Progenitor cell of endocrine pancreas (in vitro differentiated cells): ENCODE measurements at regions not wholly inside any gene's neighbourhood (a gene's known extent, or its start where the extent isn't known, plus 50 kb on each side); places are given as distances from the start of the nearest gene placed in this dataset.

Experiments used
- DNase-seq: peaks from one replicate; pipeline ENCODE4 v3.0.0; 2021; ENCODE audit warnings: low spot score; ENCODE audit not compliant: unreplicated experiment
- H3K27ac Mint-ChIP-seq: 2 replicates; pipeline ENCODE4 v1.8.0; 2021; ENCODE audit warnings: mild to moderate bottlenecking, moderate library complexity, mixed read lengths
- H3K27me3 Mint-ChIP-seq: 2 replicates; pipeline ENCODE4 v1.8.0; 2021; ENCODE audit warnings: mixed read lengths
- H3K36me3 Mint-ChIP-seq: 2 replicates; pipeline ENCODE4 v1.8.0; 2022; ENCODE audit warnings: mixed read lengths; ENCODE audit not compliant: insufficient read depth
- H3K4me1 Mint-ChIP-seq: 2 replicates; pipeline ENCODE4 v1.8.0; 2021; ENCODE audit warnings: low read depth, mixed read lengths
- H3K4me3 Mint-ChIP-seq: 2 replicates; pipeline ENCODE4 v1.8.0; 2021; ENCODE audit warnings: low read depth, mild to moderate bottlenecking, moderate library complexity, mixed read lengths
- H3K9me3 Mint-ChIP-seq: 2 replicates; pipeline ENCODE4 v1.8.0; 2021; ENCODE audit warnings: low read depth, mixed read lengths
- CTCF ChIP-seq: fragments of 200-600 bp; sonication (generic); IDR thresholded peaks from one replicate; pipeline ENCODE4 v1.5.0; 2021; ENCODE audit warnings: antibody characterized with exemption, mild to moderate bottlenecking; ENCODE audit not compliant: unreplicated experiment

- peaks cover 12% of the 10 kb centered on the region for H3K4me1 Mint-ChIP-seq
- no peak for TF ChIP-seq CTCF
- H3K4me3 Mint-ChIP-seq = no peak overlapping the region
- DNase-seq = no peak
- no peak overlapping the region for H3K27ac Mint-ChIP-seq
- no peaks in the 10 kb centered on the region for H3K27me3 Mint-ChIP-seq
- H3K36me3 Mint-ChIP-seq = no peaks in the 10 kb centered on the region
- peaks cover 3% of the 10 kb centered on the region for H3K9me3 Mint-ChIP-seq
Observed at GRCh38 chr5:68550015-68550414, 334.5 kb downstream of the PIK3R1 start.

- TF ChIP-seq CTCF = no peak
- Mint-ChIP-seq H3K27ac (no peak overlapping the region), H3K9me3 (peaks cover 3% of the 10 kb centered on the region), H3K36me3 (no peaks in the 10 kb centered on the region), H3K27me3 (no peaks in the 10 kb centered on the region), H3K4me1 (peaks cover 12% of the 10 kb centered on the region), H3K4me3 (no peak overlapping the region)
- no peak for DNase-seq
Observed at GRCh38 chr5:68551436-68551835, 335.9 kb downstream of the PIK3R1 start.

- DNase-seq = no peak
- peaks cover 6% of the 10 kb centered on the region for H3K4me1 Mint-ChIP-seq
- H3K9me3 Mint-ChIP-seq = no peaks in the 10 kb centered on the region
- no peak overlapping the region for H3K4me3 Mint-ChIP-seq
- no peaks in the 10 kb centered on the region for H3K36me3 Mint-ChIP-seq
- no peaks in the 10 kb centered on the region for H3K27me3 Mint-ChIP-seq
- no peak overlapping the region for H3K27ac Mint-ChIP-seq
- TF ChIP-seq CTCF = no peak
Observed at GRCh38 chr5:68554571-68555279, 339.2 kb downstream of the PIK3R1 start.

- Mint-ChIP-seq H3K27me3 (no peaks in the 10 kb centered on the region), H3K36me3 (no peaks in the 10 kb centered on the region), H3K4me1 (no peaks in the 10 kb centered on the region), H3K27ac (no peak overlapping the region), H3K4me3 (no peak overlapping the region), H3K9me3 (no peaks in the 10 kb centered on the region)
- no peak for TF ChIP-seq CTCF
- no peak for DNase-seq
Observed at GRCh38 chr5:68555907-68556681, 340.5 kb downstream of the PIK3R1 start.

- no peaks in the 10 kb centered on the region for H3K36me3 Mint-ChIP-seq
- no peak for TF ChIP-seq CTCF
- H3K27ac Mint-ChIP-seq = no peak overlapping the region
- no peak overlapping the region for H3K4me3 Mint-ChIP-seq
- H3K9me3 Mint-ChIP-seq = no peaks in the 10 kb centered on the region
- no peak for DNase-seq
- no peaks in the 10 kb centered on the region for H3K4me1 Mint-ChIP-seq
- H3K27me3 Mint-ChIP-seq = no peaks in the 10 kb centered on the region
Observed at GRCh38 chr5:68557162-68557936, 341.8 kb downstream of the PIK3R1 start.
